GDM1 (cell line): ENCODE measurements at regions not wholly inside any gene's neighbourhood (a gene's known extent, or its start where the extent isn't known, plus 50 kb on each side); places are given as distances from the start of the nearest gene placed in this dataset.

ENCODE experiments used
- DNase-seq: peaks from one replicate; lab custom pipeline; 2025; lab: John Stamatoyannopoulos, UW

DNA sequence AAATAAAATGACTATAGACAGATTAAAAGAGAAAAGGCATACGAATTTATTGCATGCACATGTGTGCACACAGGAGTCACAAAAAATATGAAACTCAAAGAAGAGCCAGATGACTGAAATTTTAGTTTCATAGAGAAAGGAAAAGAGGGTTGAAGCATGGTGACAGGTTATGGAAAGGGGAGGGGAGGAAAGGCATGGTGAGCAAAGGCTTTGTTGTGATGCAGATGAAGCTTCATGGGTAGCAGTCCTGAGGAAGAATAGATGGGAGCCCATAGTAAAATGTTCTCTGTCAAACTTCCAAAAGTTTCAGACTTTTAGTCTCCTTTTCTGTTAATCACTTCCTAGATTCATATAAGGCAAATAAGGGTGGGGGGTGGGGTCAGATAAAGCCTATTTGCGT lies 612.7 kb upstream of the ATP2B1 start:
- no peak for DNase-seq

DNA sequence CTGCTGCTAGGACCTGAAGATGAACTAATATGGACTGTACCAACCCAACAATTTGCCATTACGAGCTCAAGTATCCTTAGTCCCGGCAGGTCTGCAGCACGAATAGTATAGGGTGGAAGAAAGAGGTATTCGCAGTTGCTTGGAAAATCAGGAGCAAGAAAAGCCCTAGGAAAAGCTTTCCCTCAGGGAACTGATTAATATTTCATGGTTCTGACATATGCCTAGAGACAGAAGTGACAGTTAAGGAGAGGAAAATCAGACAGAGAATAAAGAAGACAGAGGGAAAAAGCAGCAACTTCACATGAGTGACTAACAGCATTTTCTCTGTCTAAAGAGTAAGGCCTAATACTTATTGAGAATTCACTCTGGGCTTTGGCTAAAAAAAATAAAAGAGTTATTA lies 602.9 kb upstream of the ATP2B1 start:
- no peak for DNase-seq

DNA sequence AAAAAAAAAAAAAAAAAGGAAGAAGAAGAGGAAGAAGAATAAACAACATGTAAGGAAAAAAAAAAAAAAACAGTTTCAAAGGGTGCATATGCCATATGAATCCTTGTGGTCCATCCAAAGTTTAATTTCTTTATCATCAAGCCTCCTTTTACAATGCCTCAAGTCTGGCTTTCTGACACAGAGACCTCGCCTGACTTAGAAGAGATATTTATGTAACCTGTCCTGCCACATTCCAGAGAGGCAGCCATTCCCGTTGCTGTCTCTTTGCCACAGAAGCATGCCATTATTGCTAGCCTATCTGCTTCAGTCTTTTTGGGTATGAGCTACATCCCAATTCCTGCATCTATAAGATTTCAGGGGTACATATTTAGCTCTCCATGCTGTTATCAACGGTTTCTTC lies 596.7 kb upstream of the ATP2B1 start:
- no peak for DNase-seq

DNA sequence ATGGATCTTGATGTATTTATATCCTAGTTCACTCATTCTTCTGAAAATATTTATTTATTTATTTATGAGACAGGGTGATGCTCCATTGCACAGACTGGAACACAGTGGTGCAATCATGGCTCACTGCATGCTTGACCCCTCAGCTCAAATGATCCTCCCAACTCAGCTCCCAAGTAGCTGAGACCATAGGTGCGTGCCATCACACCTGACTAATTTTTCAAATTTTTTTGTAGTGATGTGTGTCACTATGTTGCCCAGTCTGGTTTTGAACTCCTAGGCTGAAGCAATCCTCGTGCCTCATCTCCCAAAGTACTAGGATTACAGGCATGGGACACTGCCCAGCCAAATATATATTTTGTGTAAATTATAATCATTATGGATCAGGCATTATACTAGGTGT lies 595.6 kb upstream of the ATP2B1 start:
- DNase-seq: no peak

DNA sequence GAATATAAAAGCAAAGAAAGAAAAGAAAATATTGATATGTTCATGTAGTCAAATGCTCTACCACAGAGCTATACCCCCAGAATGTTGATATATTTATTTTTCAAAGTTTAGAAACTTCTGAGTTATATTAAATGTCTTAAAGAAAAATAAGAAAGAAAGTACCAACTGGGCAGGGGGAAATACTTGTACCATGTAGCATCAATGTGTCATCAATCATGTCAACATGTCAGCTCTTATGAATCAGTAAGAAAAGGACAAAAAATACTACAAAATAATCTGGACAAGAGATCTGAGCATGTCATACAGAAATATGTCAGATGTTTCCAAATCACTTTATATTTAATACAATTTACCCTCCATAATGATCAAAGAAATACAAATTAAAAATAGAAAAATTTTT lies 595.1 kb upstream of the ATP2B1 start:
- no peak for DNase-seq

DNA sequence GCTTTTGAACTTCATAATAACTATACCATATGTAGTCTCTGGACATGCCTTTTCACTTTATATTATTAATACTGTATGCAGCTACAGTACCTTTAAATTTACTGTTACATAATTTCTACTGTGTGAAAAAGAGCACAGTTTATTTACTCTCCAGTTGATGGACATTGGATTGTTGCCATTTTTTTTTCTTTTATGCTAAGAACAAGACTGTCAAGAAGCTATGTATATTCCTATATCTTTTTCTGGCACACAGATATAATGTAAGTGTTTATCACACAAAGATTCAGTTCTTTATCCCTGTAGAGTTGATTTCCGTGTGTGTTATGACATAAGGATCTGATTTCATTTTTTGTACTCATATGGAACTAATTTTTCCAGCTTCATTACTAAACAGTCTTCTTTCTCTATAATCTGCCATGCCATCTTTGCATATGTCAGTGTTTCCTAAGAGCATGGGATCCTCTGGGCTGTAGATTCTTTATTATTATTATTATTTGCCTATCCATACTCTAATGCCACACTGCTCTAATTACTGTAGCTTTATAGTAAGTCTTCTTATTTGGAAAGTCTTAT lies 593.0 kb upstream of the ATP2B1 start:
- DNase-seq: no peak

DNA sequence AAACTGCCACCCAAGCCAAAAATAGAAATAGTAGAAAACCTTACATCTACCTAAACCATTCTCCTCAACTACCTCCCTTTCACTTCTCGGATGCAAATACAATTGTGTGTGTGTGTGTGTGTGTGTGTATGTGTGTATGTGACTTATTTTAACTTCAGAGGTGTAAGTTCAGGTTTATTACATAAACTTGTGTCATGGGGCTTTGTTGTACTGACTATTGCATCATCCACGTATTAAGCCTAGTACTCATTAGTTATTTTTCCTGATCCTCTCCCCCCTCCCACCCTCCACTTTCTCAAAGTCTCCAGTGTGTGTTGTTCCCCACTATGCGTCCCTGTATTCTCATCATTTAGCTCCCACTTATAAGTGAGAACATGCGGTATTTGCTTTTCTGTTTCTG lies 592.5 kb upstream of the ATP2B1 start:
- DNase-seq: no peak

DNA sequence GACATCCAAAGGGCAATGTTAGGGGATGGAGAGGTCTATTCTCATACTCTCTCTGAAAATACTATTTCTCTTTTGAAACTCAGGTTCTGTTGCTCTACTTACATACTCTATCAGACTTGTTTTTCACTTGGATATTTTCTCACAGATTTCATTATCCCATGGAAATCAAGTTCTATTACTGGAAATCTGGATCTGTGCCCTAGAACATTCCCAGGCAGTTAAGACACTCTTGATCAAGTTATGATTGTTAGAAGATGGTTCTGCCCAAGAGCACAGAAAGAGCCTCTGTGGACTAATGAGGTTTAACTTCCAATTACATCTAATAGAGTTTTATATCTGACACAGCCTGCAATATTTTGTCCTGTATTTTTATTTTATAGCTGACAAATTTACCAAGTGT lies 591.0 kb upstream of the ATP2B1 start:
- no peak for DNase-seq

DNA sequence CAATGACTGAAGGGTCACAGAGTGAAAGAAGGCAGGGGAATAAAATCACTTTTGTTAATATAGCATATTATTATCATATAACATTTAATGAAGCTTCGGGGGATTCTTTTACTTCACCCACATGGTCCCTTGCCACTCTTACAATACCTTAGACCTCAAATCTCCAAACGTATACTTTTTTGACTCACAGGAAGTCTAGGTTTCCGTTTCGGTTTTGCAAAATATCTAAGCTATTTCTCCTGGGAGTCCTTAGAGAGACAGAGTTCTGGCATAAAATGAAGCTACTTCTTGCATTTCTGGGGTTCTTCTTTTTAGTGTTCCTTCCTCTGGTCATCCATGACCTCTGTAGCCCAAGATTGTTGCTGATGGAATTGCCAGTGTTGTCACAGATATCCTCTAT lies 590.5 kb upstream of the ATP2B1 start:
- DNase-seq: no peak

DNA sequence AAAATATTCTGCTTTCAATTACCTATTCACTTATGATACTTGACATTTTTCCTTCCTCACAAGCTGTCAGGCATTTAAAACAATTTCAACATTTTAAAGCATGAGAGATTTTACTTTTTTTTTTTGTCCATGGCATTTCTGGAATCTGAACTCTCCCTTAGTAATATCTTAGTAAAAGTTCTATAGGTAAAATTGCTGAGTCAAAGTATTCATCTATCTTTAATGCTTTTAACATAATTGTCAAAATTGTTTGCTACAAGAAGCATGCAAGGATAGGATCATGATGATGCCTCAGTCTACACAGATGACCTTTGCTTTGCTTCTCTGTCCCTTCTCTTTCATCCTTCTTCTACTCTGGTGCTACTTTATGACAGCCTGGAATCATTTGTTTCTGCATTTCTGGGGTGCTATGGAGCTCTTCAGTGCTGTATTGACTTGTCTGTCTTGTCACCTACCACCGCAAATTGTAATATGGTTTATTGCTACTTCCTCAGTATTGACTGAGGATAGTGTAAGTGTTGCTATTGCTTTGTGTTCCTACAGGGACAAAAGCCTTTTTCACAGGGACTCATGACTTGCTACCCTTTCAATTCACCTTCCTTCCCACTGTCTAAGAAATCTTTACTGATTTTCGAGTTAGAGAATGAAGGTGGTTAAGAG lies 589.8 kb upstream of the ATP2B1 start:
- no peak for DNase-seq

DNA sequence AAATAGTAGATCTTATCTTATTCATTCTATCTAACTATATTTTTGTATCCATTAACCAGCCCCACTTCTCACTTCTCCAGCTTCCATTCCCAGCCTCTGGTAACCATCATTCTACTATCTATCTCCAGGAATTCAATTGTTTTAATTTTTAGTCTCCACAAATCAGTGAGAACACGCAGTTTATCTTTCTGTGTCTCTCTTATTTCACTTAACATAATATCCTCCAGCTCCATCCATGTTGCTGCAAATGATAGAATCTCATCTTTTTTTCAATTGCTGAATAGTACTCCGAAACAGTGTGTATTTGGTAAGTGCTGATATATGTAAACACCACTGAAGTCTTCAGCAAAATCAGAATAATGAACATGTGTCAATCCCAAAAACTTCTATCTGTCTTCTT lies 587.2 kb upstream of the ATP2B1 start:
- DNase-seq: no peak

DNA sequence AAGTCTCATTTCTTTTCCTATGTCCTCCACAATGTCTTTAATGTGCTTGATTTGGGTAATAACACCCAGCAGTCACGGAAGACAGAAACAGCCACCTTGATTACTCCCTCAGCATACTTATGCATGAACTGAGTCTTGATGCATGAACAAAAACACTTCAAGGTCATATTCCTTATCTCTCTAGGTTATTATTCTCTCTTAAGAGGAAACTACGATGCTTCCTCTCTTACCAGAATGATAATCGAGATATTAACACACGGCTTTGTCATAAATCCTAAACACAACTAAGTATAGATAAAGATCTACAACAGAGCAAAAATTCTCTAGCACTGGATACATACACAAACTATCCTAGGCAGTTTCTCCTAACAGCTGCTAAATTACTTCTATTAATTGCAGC lies 583.5 kb upstream of the ATP2B1 start:
- no peak for DNase-seq

DNA sequence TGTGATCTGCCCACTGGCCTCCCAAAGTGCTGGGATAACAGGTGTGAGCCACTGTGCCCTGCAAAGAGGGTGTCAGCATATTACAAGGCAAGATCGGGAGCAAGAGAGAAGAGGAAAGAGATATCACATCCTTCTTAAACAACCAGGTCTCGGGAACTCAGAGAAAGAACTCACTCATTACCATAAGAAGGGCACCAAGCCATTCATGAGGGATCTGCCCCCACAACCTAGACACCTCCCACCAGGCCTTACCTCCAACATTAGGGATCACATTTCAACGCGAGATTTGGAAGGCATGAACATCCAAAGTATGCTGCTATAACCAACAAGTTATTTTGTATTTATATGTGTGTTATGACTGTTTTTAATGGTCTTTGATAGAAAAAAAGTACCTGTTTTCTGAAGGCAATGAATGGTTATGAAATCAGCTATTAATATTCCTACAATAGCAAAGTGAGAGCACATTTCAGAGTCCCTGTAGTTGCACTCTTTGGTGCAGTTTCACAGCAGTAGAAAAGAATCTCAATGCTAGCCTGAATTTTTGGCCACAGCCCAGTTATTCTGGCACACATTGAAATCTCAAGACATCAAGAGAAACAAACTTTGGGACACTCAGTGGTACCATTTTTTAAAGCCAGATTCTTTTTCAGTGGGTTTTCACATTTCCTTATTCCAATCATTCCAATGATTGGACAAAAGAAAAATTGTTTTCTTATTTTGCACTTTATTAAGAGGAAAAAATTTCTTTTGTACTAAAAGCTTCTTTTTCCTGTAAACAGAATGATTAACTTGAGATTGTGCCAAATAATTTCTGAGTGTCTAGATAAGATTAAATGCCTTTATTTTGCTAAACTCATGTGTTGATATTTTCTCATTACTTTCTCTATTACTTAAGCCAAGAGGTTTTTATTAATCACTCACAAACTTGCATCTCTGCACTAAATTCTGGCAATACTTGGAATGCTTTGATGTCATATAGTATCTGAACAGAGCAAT lies 582.6 kb upstream of the ATP2B1 start:
- DNase-seq: no peak

DNA sequence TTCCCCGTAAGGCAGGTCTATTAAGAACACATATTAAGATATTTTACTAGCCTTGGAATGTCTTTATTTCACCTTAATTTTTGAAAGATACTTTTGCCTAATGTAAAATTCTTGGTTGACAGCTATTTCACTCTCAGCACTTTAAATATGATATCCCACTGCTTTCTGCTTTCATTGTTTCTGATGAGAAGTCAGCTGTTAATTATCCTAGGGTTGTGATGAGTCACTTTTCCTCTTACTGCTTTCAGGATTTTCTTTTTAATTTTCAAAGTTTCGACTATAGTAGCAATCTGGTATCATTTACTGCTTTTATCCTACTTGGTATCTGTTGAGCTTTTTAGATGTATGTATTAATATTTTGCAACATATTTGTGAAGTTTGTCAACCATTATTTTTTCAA lies 578.9 kb upstream of the ATP2B1 start:
- DNase-seq: no peak

DNA sequence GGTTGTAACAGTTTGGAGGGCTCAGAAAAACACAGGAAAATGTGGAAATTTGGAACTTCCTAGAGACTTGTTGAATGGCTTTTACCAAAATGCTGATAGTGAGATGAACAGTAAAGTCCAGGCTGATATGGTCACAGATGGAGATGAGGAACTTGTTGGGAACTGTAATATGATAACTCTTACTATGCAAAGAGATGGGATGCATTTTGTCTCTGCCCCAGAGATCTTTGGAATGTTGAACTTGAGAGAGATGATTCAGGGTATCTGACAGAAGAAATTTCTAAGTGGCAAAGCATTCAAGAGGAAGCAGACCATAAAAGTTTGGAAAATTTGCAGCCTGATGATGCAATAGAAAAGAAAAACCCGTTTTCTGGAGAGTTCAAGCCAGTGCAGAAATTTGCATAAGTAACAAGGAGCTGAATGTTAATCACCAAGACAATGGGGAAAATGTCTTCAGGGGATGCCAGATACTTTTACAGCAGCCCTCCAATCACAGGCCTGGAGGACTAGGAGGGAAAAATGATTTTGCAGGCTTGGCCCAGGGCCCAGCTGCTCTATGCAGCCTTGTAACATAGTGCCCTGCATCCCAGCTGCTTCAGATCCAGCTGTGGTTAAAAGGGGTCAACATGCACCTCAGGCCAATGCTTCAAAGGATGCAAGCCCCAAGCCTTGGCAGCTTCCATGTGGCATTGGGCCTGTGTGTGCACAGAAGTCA lies 572.7 kb upstream of the ATP2B1 start:
- no peak for DNase-seq

DNA sequence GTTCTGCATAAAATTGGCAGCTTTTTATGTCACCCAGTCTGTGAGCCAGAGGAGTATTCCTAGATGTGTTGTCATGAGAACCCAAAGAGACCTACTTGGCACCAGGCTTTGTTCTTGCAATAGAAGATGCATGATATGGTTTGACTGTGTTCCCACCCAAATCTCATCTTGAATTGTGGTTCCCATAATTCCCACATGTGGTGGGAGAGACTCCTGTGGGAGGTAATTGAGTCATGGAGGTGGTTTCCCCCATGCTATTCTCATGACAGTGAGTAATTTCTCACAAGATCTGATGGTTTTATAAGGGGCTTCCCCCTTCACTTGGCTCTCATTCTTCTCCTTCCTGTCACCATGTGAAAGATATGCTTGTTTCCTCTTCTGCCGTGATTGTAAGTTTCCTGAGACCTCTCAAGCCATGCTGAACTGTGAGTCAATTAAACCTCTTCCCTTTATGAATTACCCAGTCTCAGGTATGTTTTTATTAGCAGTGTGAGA lies 572.0 kb upstream of the ATP2B1 start:
- no peak for DNase-seq

DNA sequence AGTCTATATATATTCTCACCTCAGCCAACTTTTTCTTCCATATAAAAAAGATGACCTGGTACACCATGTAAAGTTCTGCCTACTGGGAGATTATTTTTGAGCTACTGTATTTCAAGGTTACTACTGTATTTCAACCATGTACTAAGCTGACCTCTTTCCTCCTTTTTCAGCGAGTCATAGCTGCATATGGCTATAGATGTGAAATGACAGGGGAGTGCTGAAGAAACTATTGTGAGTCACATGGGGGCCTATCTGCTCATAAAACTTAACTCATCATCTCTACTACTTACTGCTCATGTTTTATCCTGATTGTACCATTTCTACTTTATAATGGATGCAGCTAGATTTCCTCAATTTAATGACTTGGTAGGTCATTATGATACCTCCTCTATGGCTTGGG lies 571.4 kb upstream of the ATP2B1 start:
- DNase-seq: no peak

DNA sequence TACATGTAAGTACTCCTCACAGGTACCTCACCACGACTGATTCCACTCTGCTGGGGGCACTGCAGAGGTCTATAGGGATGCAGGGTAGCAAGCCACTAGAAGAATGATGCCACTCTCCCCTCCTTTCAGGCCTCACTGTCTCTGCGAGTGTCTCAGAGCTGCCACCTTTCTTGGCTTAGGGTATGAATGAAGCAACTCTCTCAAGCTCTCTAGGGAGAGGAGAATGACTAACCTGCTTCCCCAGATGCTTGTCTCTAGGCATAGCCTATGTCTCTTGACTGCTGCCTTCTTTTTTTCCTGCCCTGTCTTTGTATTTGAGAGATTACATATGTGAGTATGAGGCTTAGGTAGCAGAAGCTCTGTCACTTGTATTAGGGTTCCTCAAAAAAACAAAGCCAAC lies 566.5 kb upstream of the ATP2B1 start:
- no peak for DNase-seq

DNA sequence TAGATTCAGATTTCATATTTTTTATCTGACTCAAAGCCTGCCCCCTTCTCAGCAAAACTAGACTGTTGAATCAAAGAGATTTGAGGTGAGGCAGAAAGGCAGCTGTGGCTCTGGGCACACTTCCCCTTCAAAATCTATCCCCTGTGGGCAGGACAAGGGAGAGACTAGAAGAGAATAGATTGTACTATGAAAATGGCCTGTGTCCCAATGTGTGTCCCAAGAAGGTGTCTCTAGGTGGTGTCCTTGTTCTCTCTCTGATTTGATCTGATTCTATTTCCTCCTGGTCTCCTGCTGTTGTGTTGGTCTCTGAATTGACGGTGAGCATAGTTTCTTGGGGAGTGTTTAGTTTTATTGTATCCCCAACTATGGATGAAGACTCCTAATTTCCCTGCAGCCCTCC lies 565.8 kb upstream of the ATP2B1 start:
- DNase-seq: no peak

DNA sequence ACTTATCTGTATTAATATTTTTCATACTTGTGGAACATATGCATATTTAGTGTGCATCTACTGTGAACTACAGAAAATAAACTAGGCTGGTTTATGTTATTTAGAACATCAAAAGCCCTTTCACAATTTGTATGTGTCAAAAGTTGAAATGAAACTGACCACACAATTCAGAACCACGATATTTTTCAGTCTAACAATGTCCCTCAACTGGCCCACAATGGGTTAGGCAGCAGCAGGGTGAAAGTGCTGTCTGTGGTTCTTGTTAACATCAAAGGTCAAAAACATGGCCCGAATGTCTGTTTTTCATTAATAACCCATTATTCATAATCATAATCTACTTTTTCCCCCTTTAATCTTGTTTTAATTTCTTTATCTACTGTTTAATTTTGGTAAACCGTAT lies 559.9 kb upstream of the ATP2B1 start:
- no peak for DNase-seq

DNA sequence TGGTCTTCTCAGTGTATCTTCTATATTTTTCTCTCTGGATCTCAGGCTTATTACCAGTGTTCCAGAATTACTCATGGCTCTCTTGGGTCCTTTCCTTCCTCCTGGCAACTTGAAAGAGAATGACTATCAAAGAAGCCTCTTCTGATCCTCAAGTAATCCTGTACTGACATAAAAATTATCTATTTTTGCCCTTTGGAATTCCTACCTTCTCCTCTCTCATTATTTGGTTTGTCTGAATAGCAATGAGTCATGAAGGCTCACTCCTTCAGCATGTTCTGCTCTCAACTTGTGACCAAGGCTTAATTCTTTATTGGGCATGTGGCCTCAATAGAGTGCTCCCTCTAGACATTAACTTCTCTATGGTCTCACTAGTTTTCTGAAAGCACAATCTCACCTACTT lies 553.6 kb upstream of the ATP2B1 start:
- DNase-seq: no peak

DNA sequence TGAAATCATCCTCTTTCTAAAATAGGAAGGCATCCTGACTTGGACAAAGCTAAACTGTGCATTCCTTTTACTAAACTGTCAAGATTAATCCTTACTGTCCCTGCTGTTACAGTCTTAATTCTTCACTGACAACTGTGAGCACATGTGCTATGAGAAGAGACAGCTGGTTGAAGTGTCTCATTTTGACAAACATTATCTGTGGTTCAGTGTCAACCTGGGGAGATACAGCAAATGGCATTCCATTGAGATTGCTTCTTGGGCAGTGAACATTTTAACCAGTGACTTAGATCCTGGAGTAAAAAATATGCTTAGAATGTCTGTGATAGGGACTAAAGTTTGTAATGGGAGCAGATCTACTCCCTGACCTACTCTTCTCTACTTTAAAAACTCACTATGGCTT lies 552.6 kb upstream of the ATP2B1 start:
- no peak for DNase-seq
